ENCODE measurements at regions not wholly inside any gene's neighbourhood (a gene's known extent, or its start where the extent isn't known, plus 50 kb on each side); places are given as distances from the start of the nearest gene placed in this dataset.
"Not testable (repeated sequence)": the region's sequence is repeated elsewhere in the genome, so short reads cannot be mapped to it uniquely, and the experiment has no call there.

DNA sequence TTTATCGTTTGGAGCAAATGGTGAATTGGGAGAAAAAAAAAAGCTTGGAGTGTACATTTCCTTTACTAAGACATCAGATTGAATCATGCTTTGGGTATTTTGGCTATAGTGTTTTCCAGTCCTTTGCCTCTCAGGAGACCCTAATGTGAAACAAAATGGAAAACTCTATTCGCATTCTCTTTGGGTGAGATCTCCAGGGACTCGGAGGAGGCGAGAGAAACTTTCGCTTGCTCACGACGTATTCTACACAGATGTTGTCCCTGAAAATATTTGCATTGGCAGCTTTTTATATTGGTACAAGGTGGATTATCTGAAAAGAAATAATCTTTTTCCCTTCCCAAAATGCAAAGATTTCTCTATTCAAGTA, 1240.1 kb upstream of the WWC1 start:
- DNase-seq = peak; percentile 18

DNA sequence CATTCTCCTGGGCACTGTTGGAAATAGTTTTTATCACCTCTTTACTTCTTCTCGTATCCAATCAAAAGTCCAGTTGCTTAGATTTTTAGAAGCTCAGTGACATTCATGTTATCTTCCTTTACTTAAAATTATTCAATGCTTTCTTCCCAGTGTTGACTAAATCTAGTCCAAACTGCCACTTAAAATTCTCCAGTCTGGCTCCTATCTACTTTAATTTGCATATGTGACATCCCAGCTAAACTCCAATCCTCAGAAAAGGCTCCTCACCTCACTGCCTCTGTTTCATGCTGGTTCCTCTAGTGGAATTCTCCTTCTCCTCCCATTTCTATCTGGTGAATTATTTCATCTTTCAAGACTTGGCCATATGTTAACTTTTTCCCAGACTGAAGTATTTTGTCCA, 1238.7 kb upstream of the WWC1 start:
- no peak for DNase-seq

- DNase-seq = peak; percentile 83
Measured at GRCh38 chr5:167057665-167058064, 1233.8 kb upstream of the WWC1 start.

GRCh38 chr5:167061695-167062094, 1229.8 kb upstream of the WWC1 start:
- no peak for DNase-seq

DNA sequence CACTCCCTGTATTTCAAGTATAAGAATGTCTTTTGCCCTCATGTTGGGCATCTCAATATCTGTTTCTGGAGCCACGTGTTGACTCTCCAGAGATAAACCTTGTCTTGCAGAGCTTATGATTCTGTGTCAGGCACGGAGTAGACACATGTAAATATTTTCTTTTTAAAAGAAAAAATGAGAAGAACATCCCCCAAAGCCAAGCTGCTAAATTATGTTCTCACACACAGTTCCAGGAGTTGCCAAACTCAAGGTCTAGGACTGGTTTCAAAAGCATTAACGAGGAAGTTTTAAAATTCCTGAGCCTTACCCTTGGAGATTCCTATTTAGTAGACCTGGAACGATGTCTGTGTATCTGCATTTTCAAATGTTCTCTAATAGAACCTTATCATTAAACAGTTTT, 1228.3 kb upstream of the WWC1 start:
- DNase-seq = no peak

GRCh38 chr5:167063788-167064187, 1227.7 kb upstream of the WWC1 start:
- DNase-seq = no peak

GRCh38 chr5:167064198-167064776, 1227.2 kb upstream of the WWC1 start:
- DNase-seq = no peak

GRCh38 chr5:167065794-167066193, 1225.7 kb upstream of the WWC1 start:
- DNase-seq = no peak

DNA sequence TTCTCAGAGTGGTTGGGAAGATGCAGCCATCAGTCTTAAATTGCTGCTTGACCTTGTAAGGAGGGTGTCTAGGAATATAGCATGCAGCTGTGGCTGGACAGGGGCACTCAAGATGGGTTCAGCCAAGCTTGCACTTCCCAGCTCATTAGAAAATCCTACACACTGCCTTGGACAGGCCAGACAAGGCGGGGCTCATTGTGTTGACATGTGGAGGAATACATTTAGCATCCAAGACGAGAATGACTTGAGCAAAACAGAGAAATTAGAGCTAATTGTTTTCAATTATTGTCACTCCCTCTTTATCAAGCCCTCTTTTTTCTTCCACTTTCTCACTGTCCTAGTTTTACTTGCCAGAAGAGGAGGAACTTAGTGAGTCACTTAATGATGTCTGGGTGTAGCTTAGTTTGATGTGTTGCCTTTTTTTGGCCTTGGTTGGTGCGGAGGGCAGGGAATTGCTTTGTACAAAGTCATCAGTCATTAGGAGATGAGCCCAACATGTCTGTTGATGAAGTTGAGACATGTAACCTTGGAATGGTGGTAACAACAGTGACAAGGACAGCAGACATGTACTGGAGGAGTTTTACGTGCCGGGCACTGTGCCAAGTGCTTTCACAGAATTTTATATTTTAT, 1219.3 kb upstream of the WWC1 start:
- DNase-seq = peak; percentile 32

- no peak for DNase-seq
Measured at GRCh38 chr5:167081561-167081960, 1209.9 kb upstream of the WWC1 start.

- DNase-seq = no peak
Measured at GRCh38 chr5:167096816-167097215, 1194.6 kb upstream of the WWC1 start.

GRCh38 chr5:167104351-167104750, 1187.1 kb upstream of the WWC1 start:
- DNase-seq = no peak

GRCh38 chr5:167105941-167106340, 1185.5 kb upstream of the WWC1 start:
- DNase-seq = no peak

DNA sequence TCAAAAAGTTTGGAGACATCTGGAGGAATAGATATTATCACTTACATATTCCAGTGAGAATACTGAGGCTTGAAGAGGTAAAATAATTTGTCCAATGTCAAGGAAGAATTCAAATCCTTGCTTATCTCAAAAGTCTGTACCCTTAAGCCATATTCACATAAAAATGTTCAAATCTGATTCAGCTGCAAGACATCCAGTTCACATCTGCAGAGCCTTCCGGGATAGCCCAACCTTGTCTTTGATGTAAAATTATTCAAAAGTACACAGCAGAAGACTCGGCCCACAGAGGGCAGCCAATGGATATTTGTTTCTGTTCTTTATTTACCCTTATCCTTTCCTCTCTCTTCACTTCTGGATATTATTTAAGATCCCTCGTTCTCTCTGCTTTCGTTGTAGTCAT, 1183.8 kb upstream of the WWC1 start:
- no peak for DNase-seq

DNA sequence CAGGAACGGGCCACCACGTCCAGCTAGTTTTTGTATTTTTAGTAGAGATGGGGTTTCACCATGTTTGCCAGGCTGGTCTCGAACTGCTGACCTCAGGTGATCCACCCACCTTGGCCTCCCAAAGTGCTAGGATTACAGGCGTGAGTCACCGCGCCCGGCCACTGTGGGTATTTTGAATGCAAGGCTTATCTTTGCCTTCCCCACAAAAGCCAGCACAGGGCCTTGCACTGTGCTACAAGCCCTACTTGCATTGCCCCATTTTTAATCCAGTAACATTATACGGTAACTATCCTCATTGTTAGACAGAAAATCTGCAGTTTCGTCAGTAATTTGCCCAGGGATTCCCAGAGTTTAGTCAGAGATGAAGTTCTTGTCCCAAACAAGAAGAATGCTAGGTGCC, 1183.2 kb upstream of the WWC1 start:
- DNase-seq = not testable (repeated sequence)

DNA sequence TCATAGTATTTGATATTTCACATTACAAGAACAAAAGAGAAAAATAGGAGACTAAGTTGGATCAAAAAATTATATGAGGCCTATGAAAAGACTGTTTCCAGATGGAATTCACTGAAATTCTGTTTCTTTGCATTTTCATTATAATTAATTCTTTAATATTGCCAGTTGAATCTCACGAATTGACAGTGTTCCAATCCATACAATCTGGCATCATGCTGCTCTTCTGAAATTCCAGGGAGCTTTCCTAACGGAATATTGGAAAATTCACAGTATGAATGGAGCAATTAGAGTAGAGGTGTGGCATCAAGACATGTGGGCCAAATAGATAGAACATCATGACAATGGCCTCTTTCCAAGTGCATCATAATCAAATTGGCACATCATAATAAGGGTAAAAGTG, 1178.9 kb upstream of the WWC1 start:
- DNase-seq = no peak

GRCh38 chr5:167122267-167122666, 1169.2 kb upstream of the WWC1 start:
- DNase-seq = no peak

DNA sequence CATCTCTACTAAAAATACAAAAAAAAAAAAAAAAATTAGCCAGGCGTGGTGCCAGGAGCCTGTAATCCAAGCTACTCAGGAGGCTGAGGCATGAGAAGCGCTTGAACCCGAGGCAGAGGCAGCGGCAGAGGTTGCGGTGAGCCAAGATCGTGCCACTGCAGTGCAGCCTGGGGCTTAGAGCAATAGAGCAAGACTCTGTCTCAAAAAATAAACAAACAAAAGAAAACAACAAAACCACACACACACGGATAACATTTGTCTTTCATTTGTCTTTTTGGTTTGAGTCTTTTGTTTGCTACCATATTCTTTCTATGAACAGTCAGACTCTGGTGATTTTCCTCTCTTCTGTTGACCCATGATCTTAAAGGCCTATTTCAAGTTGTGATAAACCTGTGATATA, 1168.3 kb upstream of the WWC1 start:
- DNase-seq = no peak

DNA sequence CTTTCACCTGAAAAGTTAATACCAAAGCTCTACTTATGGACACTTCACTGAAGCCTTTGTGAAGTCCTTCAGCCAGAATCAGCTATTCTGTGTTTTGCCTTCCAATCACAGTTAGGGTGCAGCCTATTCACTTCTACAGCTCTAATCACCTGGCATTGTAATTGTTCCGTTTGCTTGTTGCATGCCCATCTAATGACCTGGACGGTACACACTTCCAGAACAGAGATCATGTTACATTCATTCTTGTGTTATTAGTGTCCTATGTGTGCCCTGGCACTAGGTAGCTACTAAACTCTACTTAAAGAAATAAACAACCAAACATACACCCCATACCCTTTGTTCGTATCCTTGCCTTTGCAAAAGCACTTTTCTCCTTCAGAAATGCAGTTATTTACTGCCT, 1162.9 kb upstream of the WWC1 start:
- no peak for DNase-seq

DNA sequence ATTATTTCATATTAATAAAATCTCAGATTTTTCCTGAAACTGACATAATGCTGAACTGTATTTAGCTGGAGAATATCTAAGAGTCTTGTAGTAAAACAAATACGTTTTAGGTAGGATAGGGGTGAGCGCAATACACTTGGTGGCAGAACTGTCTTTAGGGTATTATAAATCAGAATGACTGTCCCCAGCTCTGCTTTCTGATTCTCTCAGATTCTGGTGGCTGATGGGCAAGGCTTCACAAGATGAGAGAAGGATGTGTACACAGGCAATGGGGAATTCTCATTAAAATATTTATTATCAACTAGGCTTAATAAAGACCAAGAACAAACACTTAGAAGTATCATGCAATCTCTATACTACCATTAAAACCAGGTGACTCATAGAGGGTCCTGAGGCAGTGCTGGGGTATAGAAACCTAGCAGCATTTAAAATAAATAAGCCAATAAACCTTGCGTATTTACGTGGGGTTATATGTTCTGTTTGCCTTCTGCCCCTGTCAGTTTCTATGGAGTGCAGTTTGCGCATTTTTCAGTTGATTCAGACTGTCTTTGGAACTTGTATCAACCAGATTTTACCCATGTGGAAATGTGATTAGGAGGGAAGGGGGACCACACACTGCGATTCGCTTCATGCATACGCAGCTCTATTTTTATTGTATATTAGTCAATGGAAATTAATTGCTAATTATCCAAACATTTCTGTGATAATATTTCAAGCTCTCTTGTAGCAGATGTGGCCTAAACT, 1150.7 kb upstream of the WWC1 start:
- DNase-seq = no peak

- no peak for DNase-seq
Measured at GRCh38 chr5:167143716-167144115, 1147.7 kb upstream of the WWC1 start.

GRCh38 chr5:167145841-167146240, 1145.6 kb upstream of the WWC1 start:
- DNase-seq = no peak

DNA sequence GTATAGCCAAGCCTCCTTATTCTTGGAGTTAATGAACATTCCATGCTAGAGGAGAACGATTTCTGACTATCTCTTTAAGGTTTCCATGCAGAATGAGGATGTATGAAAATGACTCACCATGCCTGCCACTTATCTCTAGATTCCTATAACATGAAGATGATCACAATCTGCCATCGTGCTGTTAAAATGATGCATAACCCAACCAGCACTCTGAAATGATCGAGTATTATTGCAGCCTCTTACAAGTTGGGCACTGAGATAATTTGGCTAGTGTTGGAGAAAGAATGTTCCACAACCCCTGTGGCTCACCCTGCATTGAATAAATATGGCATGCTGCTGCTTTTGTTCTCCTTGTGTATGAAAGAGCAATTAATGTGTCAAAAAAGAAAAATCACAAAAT, 1143.6 kb upstream of the WWC1 start:
- DNase-seq = peak; percentile 12

DNA sequence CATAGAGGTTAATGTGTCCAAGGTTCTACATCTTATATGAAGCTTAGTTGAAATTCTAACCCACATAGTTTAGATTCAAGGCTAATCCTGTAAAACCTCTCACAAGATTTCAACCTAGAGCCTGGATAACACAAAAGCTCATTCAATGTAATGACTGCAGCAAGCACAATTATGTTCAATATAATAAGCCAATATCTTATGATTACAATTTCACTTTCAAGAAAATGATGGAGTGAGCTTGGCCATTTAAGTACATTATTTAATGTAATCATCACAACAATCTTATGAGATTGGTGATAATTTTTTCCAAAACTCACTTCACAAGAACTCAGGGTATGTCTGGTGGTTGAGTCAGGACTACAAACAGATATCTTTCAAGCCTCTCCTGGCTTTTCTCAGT, 1140.8 kb upstream of the WWC1 start:
- no peak for DNase-seq

- DNase-seq = no peak
Measured at GRCh38 chr5:167152561-167152960, 1138.9 kb upstream of the WWC1 start.
